IMR-90 (cell line): ENCODE measurements at regions not wholly inside any gene's neighbourhood (a gene's known extent, or its start where the extent isn't known, plus 50 kb on each side); places are given as distances from the start of the nearest gene placed in this dataset.
A peak's percentile ranks its signal among the peaks of the same experiment; 100 is the strongest.

Source experiments
- ATAC-seq: fragments of 200-7000 bp; cut with Tn5 transposase; 2 replicates; pipeline ENCODE4 v1.9.1; 2020; ENCODE audit warnings: low read depth, mild to moderate bottlenecking, moderate library complexity
- BruUV-seq: library from RNA; stranded (reverse); fragments of 400-500 nt; replicated peaks from 2 replicates; lab custom pipeline; 2021; lab: Mats Ljungman, UMichigan
- CTCF ChIA-PET: fragments of 300-600 bp; formaldehyde crosslinking; extraction: SDS; loops from one replicate; lab custom pipeline; 2021; ENCODE audit warnings: antibody characterized with exemption; lab: Yijun Ruan, JAX
- POLR2A ChIA-PET: fragments of 300-600 bp; sonication (Branson Sonifier 250); formaldehyde crosslinking; loops from one replicate; lab custom pipeline; 2022; ENCODE audit warnings: antibody characterized with exemption; ENCODE audit not compliant: unreplicated experiment; lab: Charles Lee
- DNase-seq: peaks from one replicate; pipeline ENCODE4 v3.0.0; 2013
- H2AFZ ChIP-seq: replicated peaks from 2 replicates; pipeline ENCODE3; 2013; ENCODE audit warnings: low read length, mild to moderate bottlenecking; ENCODE audit not compliant: poor library complexity
- H2AK5ac ChIP-seq: 2 replicates; pipeline ENCODE4 v1.6.1; 2013; ENCODE audit warnings: low read depth, low read length, inconsistent platforms
- H2AK9ac ChIP-seq: replicated peaks from 2 replicates; pipeline ENCODE3; 2013; ENCODE audit warnings: mild to moderate bottlenecking, low read depth, low read length, moderate library complexity; ENCODE audit not compliant: poor library complexity
- H2BK120ac ChIP-seq: 2 replicates; pipeline ENCODE4 v1.6.1; 2013; ENCODE audit warnings: low read depth, low read length, inconsistent platforms
- H2BK15ac ChIP-seq: 3 replicates; pipeline ENCODE4 v1.6.1; 2013; ENCODE audit warnings: low read depth, low read length, inconsistent platforms
- H2BK20ac ChIP-seq: 2 replicates; pipeline ENCODE4 v1.6.1; 2013; ENCODE audit warnings: low read depth, mild to moderate bottlenecking, inconsistent platforms, low read length, moderate library complexity
- H2BK5ac ChIP-seq: 2 replicates; pipeline ENCODE4 v1.6.1; 2013; ENCODE audit warnings: mild to moderate bottlenecking, low read depth, low read length, inconsistent platforms; ENCODE audit not compliant: poor library complexity, severe bottlenecking
- H3K14ac ChIP-seq: replicated peaks from 2 replicates; pipeline ENCODE4 v1.6.1; 2013; ENCODE audit warnings: low read depth, low read length, inconsistent platforms
- H3K18ac ChIP-seq: 2 replicates; pipeline ENCODE4 v1.6.1; 2013; ENCODE audit warnings: low read depth, low read length, control low read depth
- H3K23ac ChIP-seq: 2 replicates; pipeline ENCODE4 v1.6.1; 2013; ENCODE audit warnings: low read depth, low read length, inconsistent platforms
- H3K27ac ChIP-seq: 2 replicates; pipeline ENCODE4 v1.5.1; 2013; ENCODE audit warnings: mild to moderate bottlenecking, control low read depth, low read length; ENCODE audit not compliant: insufficient read depth
- H3K27me3 ChIP-seq: 2 replicates; pipeline ENCODE4 v1.6.1; 2013; ENCODE audit warnings: low read length; ENCODE audit not compliant: control insufficient read depth, insufficient read depth
- H3K36me3 ChIP-seq: 2 replicates; pipeline ENCODE4 v1.6.1; 2013; ENCODE audit warnings: low read length, mixed read lengths; ENCODE audit not compliant: control insufficient read depth, insufficient read depth
- H3K4ac ChIP-seq: 2 replicates; pipeline ENCODE4 v1.6.1; 2013; ENCODE audit warnings: low read depth, low read length, inconsistent platforms
- H3K4me1 ChIP-seq: 2 replicates; pipeline ENCODE4 v1.6.1; 2013; ENCODE audit warnings: low read length, mixed read lengths; ENCODE audit not compliant: control insufficient read depth, insufficient read depth
- H3K4me2 ChIP-seq: 2 replicates; pipeline ENCODE4 v1.6.1; 2013; ENCODE audit warnings: low read depth, mild to moderate bottlenecking, control low read depth, low read length, moderate library complexity
- H3K4me3 ChIP-seq: 2 replicates; pipeline ENCODE4 v1.5.1; 2013; ENCODE audit warnings: low read depth, mild to moderate bottlenecking, control low read depth, low read length, moderate library complexity; ENCODE audit not compliant: insufficient read depth
- H3K56ac ChIP-seq: 2 replicates; pipeline ENCODE4 v1.6.1; 2013; ENCODE audit warnings: low read length, inconsistent platforms; ENCODE audit not compliant: insufficient read depth; ENCODE audit errors: extremely low read depth
- H3K79me1 ChIP-seq, 2 experiments: 2 replicates each; pipeline ENCODE4 v1.6.1; 2013; ENCODE audit warnings: low read length in 2 of 2, inconsistent platforms in 1 of 2, low read depth in 1 of 2
- H3K9ac ChIP-seq: 2 replicates; pipeline ENCODE4 v1.6.1; 2013; ENCODE audit warnings: low read depth, low read length, control low read depth
- H3K9me1 ChIP-seq: 2 replicates; pipeline ENCODE4 v1.6.1; 2013; ENCODE audit warnings: low read length, inconsistent platforms; ENCODE audit not compliant: insufficient read depth
- H3K9me3 ChIP-seq: 2 replicates; pipeline ENCODE4 v1.6.1; 2013; ENCODE audit warnings: low read length; ENCODE audit not compliant: control insufficient read depth, insufficient read depth
- H4K20me1 ChIP-seq: 2 replicates; pipeline ENCODE4 v1.6.1; 2013; ENCODE audit warnings: low read length, inconsistent platforms; ENCODE audit not compliant: insufficient read depth
- H4K5ac ChIP-seq: 2 replicates; pipeline ENCODE4 v1.6.1; 2013; ENCODE audit warnings: mild to moderate bottlenecking, low read depth, low read length, control low read depth
- H4K8ac ChIP-seq, 2 experiments: 2 replicates each; pipeline ENCODE4 v1.6.1; 2013; ENCODE audit warnings: low read depth in 2 of 2, low read length in 2 of 2, control low read depth in 1 of 2, inconsistent platforms in 1 of 2
- H4K91ac ChIP-seq: 2 replicates; pipeline ENCODE4 v1.6.1; 2013; ENCODE audit warnings: low read depth, low read length, inconsistent platforms; ENCODE audit not compliant: insufficient read depth
- CEBPB ChIP-seq: IDR thresholded peaks from 2 replicates; pipeline ENCODE4 v1.6.1; 2012; ENCODE audit warnings: low read depth, low read length, improper control_type of control experiment
- NFE2L2 ChIP-seq: fragments of 150-350 bp; IDR thresholded peaks from 2 replicates; pipeline ENCODE4 v1.6.1; 2016; ENCODE audit warnings: low read depth, mild to moderate bottlenecking, low read length
- WGBS, 2 experiments: methylation state at CpG; one replicate each; pipeline versions ENCODE4 v1.1.5 to v1.1.7; 2013; ENCODE audit warnings: missing lambda C conversion rate in 2 of 2; ENCODE audit not compliant: insufficient read length in 1 of 2; ENCODE audit errors: extremely low coverage in 2 of 2; 5-methylcytosine and 5-hydroxymethylcytosine counted together
- dilution Hi-C: fragments of 300-500 bp; cut with HindIII; formaldehyde crosslinking; loops from one replicate; pipeline ENCODE4 v1.14.3; 2018; ENCODE audit warnings: low sequenced_read_pairs; ENCODE audit not compliant: unreplicated experiment
- in situ Hi-C: fragments of 300-500 bp; cut with MboI; formaldehyde crosslinking; loops from 3 replicates; pipeline ENCODE4 v1.14.3; 2019; ENCODE audit warnings: low sequenced_read_pairs, inconsistent platforms, mixed read lengths
- intact Hi-C: fragments of 100-400 bp; cut with micrococcal nuclease; formaldehyde crosslinking; loops from 2 replicates; pipeline ENCODE4 v1.10.0; 2022

- POLR2A ChIA-PET, result no interaction called here
- no TSS peak for BruUV-seq
- Histone ChIP-seq H3K4me1 (no peaks in the 10 kb centered on the region), H3K4me2 (no peak overlapping the region), H3K4ac (no peak overlapping the region), H3K79me1 (no peaks in the 10 kb centered on the region), H3K23ac (no peak overlapping the region), H4K20me1 (no peaks in the 10 kb centered on the region), H2BK120ac (no peak overlapping the region), H2AFZ (no peak overlapping the region), H2BK5ac (no peak overlapping the region), H2BK15ac (no peak overlapping the region), H2AK9ac (no peak overlapping the region), H3K9me1 (no peaks in the 10 kb centered on the region), H4K8ac (no peak overlapping the region), H3K9me3 (no peaks in the 10 kb centered on the region), H3K27me3 (no peaks in the 10 kb centered on the region), H4K5ac (no peak overlapping the region), H2AK5ac (no peak overlapping the region), H3K4me3 (no peak overlapping the region), H3K36me3 (no peaks in the 10 kb centered on the region), H3K14ac (no peak overlapping the region), H3K18ac (no peak overlapping the region), H4K91ac (no peak overlapping the region), H3K27ac (no peak overlapping the region), H3K9ac (no peak overlapping the region), H3K56ac (no peak overlapping the region), H2BK20ac (no peak overlapping the region)
- CTCF ChIA-PET, result no interaction called here
- no peak for DNase-seq
- no peak for ATAC-seq
- TF ChIP-seq CEBPB (peak; percentile 32; the same call in 1 of the 2 replicates), NFE2L2 (no peak)
- intact Hi-C loops, result no loop called here
- 60% methylated on average over 1 of the region's 3 CpGs; no CpG with 5 or more reads in 1 of the 2 experiments for WGBS, 2 experiments
- dilution Hi-C loops, result no loop called here
- in situ Hi-C loops, result no loop called here
Measured at GRCh38 chr2:58845011-58845410, 603.9 kb upstream of the FANCL start.
